Fibroblast of lung (primary cell): ENCODE measurements at regions not wholly inside any gene's neighbourhood (a gene's known extent, or its start where the extent isn't known, plus 50 kb on each side); places are given as distances from the start of the nearest gene placed in this dataset.
A peak's percentile ranks its signal among the peaks of the same experiment; 100 is the strongest.

Experiments
- DNase-seq, 2 donors: peaks; one replicate each; pipeline versions ENCODE4 v3.0.0 to v3.0.0-alpha.2; 2010; ENCODE audit warnings: low read depth in 2 of 2
- H2AFZ ChIP-seq: 2 replicates; pipeline ENCODE4 v1.5.1; 2012; ENCODE audit warnings: low read length, control low read depth, inconsistent platforms
- H3K27ac ChIP-seq: 2 replicates; pipeline ENCODE4 v1.5.1; 2011; ENCODE audit warnings: low read length, control low read depth; ENCODE audit not compliant: insufficient read depth
- H3K27me3 ChIP-seq: 2 replicates; pipeline ENCODE4 v1.5.1; 2011; ENCODE audit warnings: mild to moderate bottlenecking, low read length; ENCODE audit not compliant: control insufficient read depth, insufficient read depth
- H3K36me3 ChIP-seq: 2 replicates; pipeline ENCODE4 v1.5.1; 2011; ENCODE audit warnings: low read length; ENCODE audit not compliant: control insufficient read depth, insufficient read depth
- H3K4me1 ChIP-seq: 2 replicates; pipeline ENCODE4 v1.5.1; 2011; ENCODE audit warnings: low read length; ENCODE audit not compliant: control insufficient read depth, insufficient read depth; ENCODE audit errors: extremely low read depth
- H3K4me2 ChIP-seq: 2 replicates; pipeline ENCODE4 v1.5.1; 2011; ENCODE audit warnings: low read length, control low read depth; ENCODE audit not compliant: insufficient read depth; ENCODE audit errors: extremely low read depth
- H3K4me3 ChIP-seq, 4 experiments: fragments of 200-600 bp in 1 of 4; sonication (generic) in 1 of 4; replicated peaks in 1 of 4; 2 replicates each; pipeline ENCODE4 v1.5.1; 2011 to 2016; ENCODE audit warnings: low read length in 4 of 4, low read depth in 3 of 4, mild to moderate bottlenecking in 3 of 4, control low read depth in 2 of 4, inconsistent platforms in 1 of 4, mixed read lengths in 1 of 4; ENCODE audit not compliant: insufficient read depth in 1 of 4; ENCODE audit errors: control extremely low read depth in 1 of 4
- H3K79me2 ChIP-seq: 2 replicates; pipeline ENCODE4 v1.5.1; 2012; ENCODE audit warnings: mild to moderate bottlenecking, low read length, inconsistent platforms; ENCODE audit not compliant: control insufficient read depth, insufficient read depth
- H3K9ac ChIP-seq: 2 replicates; pipeline ENCODE4 v1.5.1; 2011; ENCODE audit warnings: mild to moderate bottlenecking, low read length, control low read depth; ENCODE audit not compliant: insufficient read depth
- H3K9me3 ChIP-seq: 2 replicates; pipeline ENCODE4 v1.5.1; 2012; ENCODE audit warnings: low read depth, low read length; ENCODE audit not compliant: control insufficient read depth, insufficient read depth
- H4K20me1 ChIP-seq: 2 replicates; pipeline ENCODE4 v1.5.1; 2011; ENCODE audit warnings: low read length; ENCODE audit not compliant: control insufficient read depth, insufficient read depth; ENCODE audit errors: extremely low read depth
- CTCF ChIP-seq, 2 donors: IDR thresholded peaks in 1 of 2; conservative IDR thresholded peaks in 1 of 2; 1 replicate in 1 of 2; 2 replicates in 1 of 2; pipeline ENCODE4 v1.5.1; 2011 to 2012; ENCODE audit warnings: low read length in 2 of 2, control low read depth in 1 of 2, inconsistent platforms in 1 of 2, low read depth in 1 of 2, mild to moderate bottlenecking in 1 of 2
- EZH2 ChIP-seq: IDR thresholded peaks from 2 replicates; pipeline ENCODE4 v1.5.1; 2012; ENCODE audit warnings: low read length, control low read depth, mild to moderate bottlenecking; ENCODE audit errors: missing control alignments

DNA sequence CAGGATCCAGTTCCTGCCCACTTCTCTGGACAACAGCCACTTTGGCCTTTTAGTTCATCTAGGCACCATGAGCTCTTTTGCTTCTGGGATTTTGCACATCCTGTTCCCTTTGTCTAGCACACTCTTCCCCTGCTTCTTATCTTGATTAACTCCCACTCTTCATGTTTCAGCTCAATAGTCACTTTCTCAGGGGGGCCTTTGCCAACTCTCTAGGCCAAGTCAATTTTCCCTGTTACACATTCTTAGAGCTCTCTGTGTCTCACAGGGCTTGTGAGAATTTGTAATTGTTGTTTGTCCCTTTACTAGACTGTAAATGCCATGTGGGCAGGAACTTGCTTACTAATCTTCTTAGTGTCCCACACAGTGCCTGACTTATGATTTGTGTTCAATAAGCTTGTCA, 58.1 kb upstream of the EPB41L1 start:
- no peak for TF ChIP-seq EZH2
- no peak for TF ChIP-seq CTCF (conservative IDR thresholded peaks at IDR 0.05 in 1 of 2, IDR thresholded peaks at IDR 0.05 in 1 of 2; ENCODE audit: low read depth in 1 of 2, low read length in 2 of 2)
- Histone ChIP-seq H3K4me3 (no peak overlapping the region), H3K27ac (no peak overlapping the region), H3K9me3 (no peaks in the 10 kb centered on the region), H3K9ac (no peak overlapping the region), H3K4me1 (peaks cover 8% of the 10 kb centered on the region), H3K27me3 (peaks cover 5% of the 10 kb centered on the region), H4K20me1 (no peaks in the 10 kb centered on the region), H3K4me2 (no peak overlapping the region), H3K79me2 (no peaks in the 10 kb centered on the region), H2AFZ (no peak overlapping the region), H3K36me3 (no peaks in the 10 kb centered on the region)
- DNase-seq = peak in 1 of 2 donors; percentile 58

DNA sequence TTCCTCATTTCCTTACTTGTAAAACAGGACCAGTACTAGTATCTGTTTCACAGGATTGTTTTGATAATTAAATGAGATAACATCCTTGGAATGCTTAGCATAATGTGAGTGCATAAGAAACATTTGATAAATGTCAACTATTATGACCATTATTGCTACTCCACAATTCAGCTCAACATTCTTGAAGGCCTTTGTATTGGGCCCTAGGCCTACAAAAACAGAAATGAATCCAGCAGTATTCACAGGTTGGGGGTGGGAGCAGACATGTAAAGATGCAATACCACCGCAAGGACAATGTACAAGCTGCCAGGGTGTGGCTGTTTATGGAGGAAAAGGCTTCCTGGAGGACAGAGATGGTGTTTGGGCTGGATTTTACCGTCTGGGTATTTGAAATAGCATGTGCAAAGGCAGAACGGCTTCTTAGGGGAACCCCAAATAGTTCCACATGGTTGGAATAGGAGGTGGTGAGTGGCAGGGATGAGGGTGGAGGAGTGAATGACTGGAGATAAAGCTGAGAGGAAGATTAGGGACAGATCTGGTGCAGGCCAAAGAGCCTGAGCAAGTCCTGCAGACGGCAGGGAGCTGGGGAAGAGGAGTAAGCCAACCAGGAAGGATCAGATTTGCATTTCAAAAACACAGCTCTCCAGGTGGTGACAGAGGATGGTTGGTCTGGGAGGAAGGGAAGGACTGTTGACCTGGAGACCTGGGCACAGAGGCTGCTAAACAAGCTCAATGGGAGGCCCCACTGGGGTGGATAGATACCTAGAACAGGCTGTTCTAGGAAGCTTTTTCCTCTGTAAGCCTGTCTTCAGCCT, 57.0 kb upstream of the EPB41L1 start:
- H2AFZ ChIP-seq = no peak overlapping the region
- H3K27ac ChIP-seq = no peak overlapping the region
- no peak overlapping the region for H3K4me3 ChIP-seq
- H3K9me3 ChIP-seq = no peaks in the 10 kb centered on the region
- H4K20me1 ChIP-seq = no peaks in the 10 kb centered on the region
- H3K79me2 ChIP-seq = no peaks in the 10 kb centered on the region
- H3K4me2 ChIP-seq = no peak overlapping the region
- peak; percentile 36 to 84 for DNase-seq
- H3K4me1 ChIP-seq = peaks cover 8% of the 10 kb centered on the region
- TF ChIP-seq CTCF (conservative IDR thresholded peaks at IDR 0.05 in 1 of 2, IDR thresholded peaks at IDR 0.05 in 1 of 2; ENCODE audit: low read depth in 1 of 2, low read length in 2 of 2) = no peak
- TF ChIP-seq EZH2 = no peak
- no peaks in the 10 kb centered on the region for H3K27me3 ChIP-seq
- no peak overlapping the region for H3K9ac ChIP-seq
- H3K36me3 ChIP-seq = no peaks in the 10 kb centered on the region

GRCh38 chr20:36098364-36098763, 56.2 kb upstream of the EPB41L1 start:
- Histone ChIP-seq H3K36me3 (no peaks in the 10 kb centered on the region), H3K4me1 (peaks cover 8% of the 10 kb centered on the region), H3K9ac (no peak overlapping the region), H3K79me2 (no peaks in the 10 kb centered on the region), H4K20me1 (no peaks in the 10 kb centered on the region), H3K4me2 (no peak overlapping the region), H2AFZ (no peak overlapping the region), H3K27ac (no peak overlapping the region), H3K4me3 (no peak overlapping the region), H3K27me3 (no peaks in the 10 kb centered on the region), H3K9me3 (no peaks in the 10 kb centered on the region)
- DNase-seq = peak; percentile 63 to 69
- TF ChIP-seq CTCF (conservative IDR thresholded peaks at IDR 0.05 in 1 of 2, IDR thresholded peaks at IDR 0.05 in 1 of 2; ENCODE audit: low read depth in 1 of 2, low read length in 2 of 2) (no peak), EZH2 (no peak)
